ENCODE measurements at regions not wholly inside any gene's neighbourhood (a gene's known extent, or its start where the extent isn't known, plus 50 kb on each side); places are given as distances from the start of the nearest gene placed in this dataset.

GRCh38 chr5:101067429-101067828 lies 164.3 kb upstream of the ST8SIA4 start:
- TF ChIP-seq SNAI2 (CRISPR knock-in tag; IDR thresholded peaks at IDR 0.05) (no peak), ISL1 (CRISPR knock-in tag; IDR thresholded peaks at IDR 0.05) (no peak), ESRRG (CRISPR knock-in tag; IDR thresholded peaks at IDR 0.05) (no peak), RARB (CRISPR knock-in tag; IDR thresholded peaks at IDR 0.05) (no peak), ZFP30 (CRISPR knock-in tag; IDR thresholded peaks at IDR 0.05) (no peak), CSRNP3 (CRISPR knock-in tag; IDR thresholded peaks at IDR 0.05) (no peak), TCF4 (CRISPR knock-in tag; IDR thresholded peaks at IDR 0.05; ENCODE audit: borderline replicate concordance) (no peak), OSR1 (CRISPR knock-in tag; IDR thresholded peaks at IDR 0.05) (no peak), BACH2 (CRISPR knock-in tag; IDR thresholded peaks at IDR 0.05; ENCODE audit: borderline replicate concordance) (no peak), PPARA (CRISPR knock-in tag; IDR thresholded peaks at IDR 0.05; ENCODE audit: borderline replicate concordance) (no peak), GLIS3 (CRISPR knock-in tag; IDR thresholded peaks at IDR 0.05) (no peak), CSDC2 (CRISPR knock-in tag; IDR thresholded peaks at IDR 0.05) (no peak), ZNF70 (CRISPR knock-in tag; IDR thresholded peaks at IDR 0.05) (no peak), CREB5 (CRISPR knock-in tag; IDR thresholded peaks at IDR 0.05; ENCODE audit: low read depth) (no peak), ZC3H10 (CRISPR knock-in tag; IDR thresholded peaks at IDR 0.05) (no peak), ZFP3 (CRISPR knock-in tag; IDR thresholded peaks at IDR 0.05) (no peak)
- TF ChIP-seq, protein P1, sequence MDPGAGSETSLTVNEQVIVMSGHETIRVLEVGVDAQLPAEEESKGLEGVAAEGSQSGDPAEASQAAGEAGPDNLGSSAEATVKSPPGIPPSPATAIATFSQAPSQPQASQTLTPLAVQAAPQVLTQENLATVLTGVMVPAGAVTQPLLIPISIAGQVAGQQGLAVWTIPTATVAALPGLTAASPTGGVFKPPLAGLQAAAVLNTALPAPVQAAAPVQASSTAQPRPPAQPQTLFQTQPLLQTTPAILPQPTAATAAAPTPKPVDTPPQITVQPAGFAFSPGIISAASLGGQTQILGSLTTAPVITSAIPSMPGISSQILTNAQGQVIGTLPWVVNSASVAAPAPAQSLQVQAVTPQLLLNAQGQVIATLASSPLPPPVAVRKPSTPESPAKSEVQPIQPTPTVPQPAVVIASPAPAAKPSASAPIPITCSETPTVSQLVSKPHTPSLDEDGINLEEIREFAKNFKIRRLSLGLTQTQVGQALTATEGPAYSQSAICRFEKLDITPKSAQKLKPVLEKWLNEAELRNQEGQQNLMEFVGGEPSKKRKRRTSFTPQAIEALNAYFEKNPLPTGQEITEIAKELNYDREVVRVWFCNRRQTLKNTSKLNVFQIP (CRISPR knock-in tag; IDR thresholded peaks at IDR 0.05; ENCODE audit: borderline replicate concordance, low read depth): no peak
- TF ChIP-seq, protein P2, sequence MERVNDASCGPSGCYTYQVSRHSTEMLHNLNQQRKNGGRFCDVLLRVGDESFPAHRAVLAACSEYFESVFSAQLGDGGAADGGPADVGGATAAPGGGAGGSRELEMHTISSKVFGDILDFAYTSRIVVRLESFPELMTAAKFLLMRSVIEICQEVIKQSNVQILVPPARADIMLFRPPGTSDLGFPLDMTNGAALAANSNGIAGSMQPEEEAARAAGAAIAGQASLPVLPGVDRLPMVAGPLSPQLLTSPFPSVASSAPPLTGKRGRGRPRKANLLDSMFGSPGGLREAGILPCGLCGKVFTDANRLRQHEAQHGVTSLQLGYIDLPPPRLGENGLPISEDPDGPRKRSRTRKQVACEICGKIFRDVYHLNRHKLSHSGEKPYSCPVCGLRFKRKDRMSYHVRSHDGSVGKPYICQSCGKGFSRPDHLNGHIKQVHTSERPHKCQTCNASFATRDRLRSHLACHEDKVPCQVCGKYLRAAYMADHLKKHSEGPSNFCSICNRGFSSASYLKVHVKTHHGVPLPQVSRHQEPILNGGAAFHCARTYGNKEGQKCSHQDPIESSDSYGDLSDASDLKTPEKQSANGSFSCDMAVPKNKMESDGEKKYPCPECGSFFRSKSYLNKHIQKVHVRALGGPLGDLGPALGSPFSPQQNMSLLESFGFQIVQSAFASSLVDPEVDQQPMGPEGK (CRISPR knock-in tag; IDR thresholded peaks at IDR 0.05; ENCODE audit: borderline replicate concordance): no peak
- TF ChIP-seq, protein P3, sequence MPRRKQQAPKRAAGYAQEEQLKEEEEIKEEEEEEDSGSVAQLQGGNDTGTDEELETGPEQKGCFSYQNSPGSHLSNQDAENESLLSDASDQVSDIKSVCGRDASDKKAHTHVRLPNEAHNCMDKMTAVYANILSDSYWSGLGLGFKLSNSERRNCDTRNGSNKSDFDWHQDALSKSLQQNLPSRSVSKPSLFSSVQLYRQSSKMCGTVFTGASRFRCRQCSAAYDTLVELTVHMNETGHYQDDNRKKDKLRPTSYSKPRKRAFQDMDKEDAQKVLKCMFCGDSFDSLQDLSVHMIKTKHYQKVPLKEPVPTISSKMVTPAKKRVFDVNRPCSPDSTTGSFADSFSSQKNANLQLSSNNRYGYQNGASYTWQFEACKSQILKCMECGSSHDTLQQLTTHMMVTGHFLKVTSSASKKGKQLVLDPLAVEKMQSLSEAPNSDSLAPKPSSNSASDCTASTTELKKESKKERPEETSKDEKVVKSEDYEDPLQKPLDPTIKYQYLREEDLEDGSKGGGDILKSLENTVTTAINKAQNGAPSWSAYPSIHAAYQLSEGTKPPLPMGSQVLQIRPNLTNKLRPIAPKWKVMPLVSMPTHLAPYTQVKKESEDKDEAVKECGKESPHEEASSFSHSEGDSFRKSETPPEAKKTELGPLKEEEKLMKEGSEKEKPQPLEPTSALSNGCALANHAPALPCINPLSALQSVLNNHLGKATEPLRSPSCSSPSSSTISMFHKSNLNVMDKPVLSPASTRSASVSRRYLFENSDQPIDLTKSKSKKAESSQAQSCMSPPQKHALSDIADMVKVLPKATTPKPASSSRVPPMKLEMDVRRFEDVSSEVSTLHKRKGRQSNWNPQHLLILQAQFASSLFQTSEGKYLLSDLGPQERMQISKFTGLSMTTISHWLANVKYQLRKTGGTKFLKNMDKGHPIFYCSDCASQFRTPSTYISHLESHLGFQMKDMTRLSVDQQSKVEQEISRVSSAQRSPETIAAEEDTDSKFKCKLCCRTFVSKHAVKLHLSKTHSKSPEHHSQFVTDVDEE (CRISPR knock-in tag; IDR thresholded peaks at IDR 0.05): no peak
- ATAC-seq: no peak

- no peak for ATAC-seq
- TF ChIP-seq ZC3H10 (CRISPR knock-in tag; IDR thresholded peaks at IDR 0.05) (no peak), TOX (CRISPR knock-in tag; IDR thresholded peaks at IDR 0.05; ENCODE audit: borderline replicate concordance) (no peak), ZNF70 (CRISPR knock-in tag; IDR thresholded peaks at IDR 0.05) (no peak), ZFP3 (CRISPR knock-in tag; IDR thresholded peaks at IDR 0.05) (no peak), RARB (CRISPR knock-in tag; IDR thresholded peaks at IDR 0.05) (no peak), ISL1 (CRISPR knock-in tag; IDR thresholded peaks at IDR 0.05) (no peak), ARNTL (CRISPR knock-in tag; IDR thresholded peaks at IDR 0.05; ENCODE audit: borderline replicate concordance, low read depth) (no peak), OSR1 (CRISPR knock-in tag; IDR thresholded peaks at IDR 0.05) (no peak), ZFP30 (CRISPR knock-in tag; IDR thresholded peaks at IDR 0.05) (no peak), ZNF565 (CRISPR knock-in tag; conservative IDR thresholded peaks at IDR 0.05; ENCODE audit: low read depth) (no peak), BACH2 (CRISPR knock-in tag; IDR thresholded peaks at IDR 0.05; ENCODE audit: borderline replicate concordance) (no peak), TCF4 (CRISPR knock-in tag; IDR thresholded peaks at IDR 0.05; ENCODE audit: borderline replicate concordance) (no peak), PPARA (CRISPR knock-in tag; IDR thresholded peaks at IDR 0.05; ENCODE audit: borderline replicate concordance) (no peak), ZNF8 (CRISPR knock-in tag; IDR thresholded peaks at IDR 0.05) (no peak), CSRNP3 (CRISPR knock-in tag; IDR thresholded peaks at IDR 0.05) (no peak), GLIS3 (CRISPR knock-in tag; IDR thresholded peaks at IDR 0.05) (no peak), CSDC2 (CRISPR knock-in tag; IDR thresholded peaks at IDR 0.05) (no peak)
- TF ChIP-seq, protein P3 (CRISPR knock-in tag; IDR thresholded peaks at IDR 0.05): no peak
Observed at GRCh38 chr5:101062902-101063301, 159.8 kb upstream of the ST8SIA4 start.
